Subcutaneous abdominal adipose tissue (tissue), 5 donors: ENCODE measurements at regions not wholly inside any gene's neighbourhood (a gene's known extent, or its start where the extent isn't known, plus 50 kb on each side); places are given as distances from the start of the nearest gene placed in this dataset.

Source experiments
- H3K27ac ChIP-seq: one replicate; pipeline ENCODE4 v1.7.0; 2013; ENCODE audit warnings: low read depth, mild to moderate bottlenecking, inconsistent platforms, low read length, moderate library complexity
- H3K27me3 ChIP-seq, 5 donors: one replicate each; pipeline ENCODE4 v1.7.0; 2013; ENCODE audit warnings: low read length in 5 of 5, inconsistent platforms in 1 of 5; ENCODE audit not compliant: control insufficient read depth in 5 of 5, insufficient read depth in 4 of 5
- H3K36me3 ChIP-seq, 5 donors: one replicate each; pipeline ENCODE4 v1.7.0; 2013; ENCODE audit warnings: low read length in 5 of 5; ENCODE audit not compliant: control insufficient read depth in 5 of 5, insufficient read depth in 5 of 5
- H3K4me1 ChIP-seq, 5 donors: one replicate each; pipeline ENCODE4 v1.7.0; 2013; ENCODE audit warnings: low read length in 5 of 5, mild to moderate bottlenecking in 3 of 5, moderate library complexity in 1 of 5; ENCODE audit not compliant: control insufficient read depth in 5 of 5, insufficient read depth in 5 of 5
- H3K4me3 ChIP-seq, 5 donors: one replicate each; pipeline ENCODE4 v1.7.0; 2013; ENCODE audit warnings: low read length in 5 of 5, low read depth in 1 of 5
- H3K9ac ChIP-seq, 5 donors: one replicate each; pipeline ENCODE4 v1.7.0; 2013; ENCODE audit warnings: low read length in 5 of 5, mild to moderate bottlenecking in 4 of 5, moderate library complexity in 3 of 5
- H3K9me3 ChIP-seq, 5 donors: one replicate each; pipeline ENCODE4 v1.7.0; 2013; ENCODE audit warnings: low read length in 5 of 5; ENCODE audit not compliant: control insufficient read depth in 5 of 5
- donor health status: healthy.
- donor health status: healthy.
- donor health status: healthy.
- donor health status: healthy.
- donor health status: healthy.

DNA sequence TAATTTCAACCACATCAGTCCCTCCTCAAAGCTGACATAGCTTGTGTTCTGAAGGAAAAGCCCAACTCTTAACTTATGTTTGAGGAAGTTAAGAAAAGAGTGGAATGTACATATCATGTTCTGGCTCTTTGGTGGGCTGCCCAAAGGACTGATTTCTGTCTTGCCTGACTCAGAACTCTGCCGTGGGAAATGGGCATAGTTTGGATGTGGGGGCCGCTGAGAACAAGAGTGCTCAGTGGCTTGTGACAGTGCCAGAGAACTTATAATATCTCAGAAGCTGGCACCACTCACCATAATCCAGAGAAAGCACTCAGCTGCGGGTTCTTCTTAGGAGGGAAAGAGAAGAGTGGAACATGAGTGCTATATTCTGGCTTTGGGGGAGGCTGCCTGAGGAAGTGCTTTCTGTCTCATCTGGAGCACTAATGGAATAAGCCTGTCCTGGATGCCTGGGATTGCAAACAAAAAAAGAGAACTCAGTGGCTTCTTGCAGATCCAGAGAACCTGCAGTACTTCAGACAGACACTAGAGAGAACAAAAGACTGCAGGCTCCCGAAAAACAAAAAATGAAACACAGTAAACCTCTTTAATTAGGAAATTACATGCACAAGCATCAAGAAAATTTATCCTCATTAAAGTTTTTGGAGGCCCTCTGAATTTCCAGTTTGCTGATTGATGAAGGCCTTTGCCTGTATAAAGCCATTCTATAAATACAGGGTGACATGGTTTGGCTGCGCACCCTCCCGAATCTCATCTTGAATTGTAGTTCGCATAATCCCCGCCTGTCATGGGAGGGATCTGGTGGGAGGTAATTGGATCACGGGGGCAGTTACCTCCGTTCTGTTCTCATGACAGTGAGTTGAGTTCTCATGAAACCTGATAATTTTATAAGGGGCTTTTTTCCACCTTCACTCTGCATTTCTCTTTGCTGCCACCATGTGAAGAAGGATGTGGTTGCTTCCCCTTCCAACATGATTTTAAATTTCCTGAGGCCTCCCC lies 207.0 kb downstream of the DMAC1 start:
- Histone ChIP-seq H3K27ac (no peak overlapping the region), H3K27me3 (no peaks in the 10 kb centered on the region)

DNA sequence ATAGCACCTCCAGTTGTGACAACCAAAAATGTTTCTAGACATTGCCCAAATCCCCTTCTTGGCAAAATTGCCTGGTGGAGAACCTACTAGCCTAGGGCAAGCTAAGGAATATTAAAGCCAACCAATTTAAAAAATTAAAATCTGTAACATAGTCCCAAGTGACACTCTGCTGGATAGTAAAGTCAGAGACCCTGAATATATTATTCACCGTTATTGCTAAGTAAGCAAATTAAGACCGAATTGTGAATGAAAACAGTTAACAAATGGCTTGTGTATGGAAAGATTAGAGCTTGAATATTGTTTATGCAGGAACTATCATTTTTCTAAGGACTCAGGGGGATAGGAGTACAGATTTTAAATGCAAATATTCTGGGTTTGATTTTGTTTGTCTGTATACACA lies 208.1 kb downstream of the DMAC1 start:
- Histone ChIP-seq H3K9me3 (peaks cover 0 to 5% (median 2%) of the 10 kb centered on the region in 5 donors), H3K27ac (no peak overlapping the region), H3K27me3 (no peaks in the 10 kb centered on the region), H3K9ac (no peak overlapping the region), H3K36me3 (no peaks in the 10 kb centered on the region), H3K4me3 (no peak overlapping the region), H3K4me1 (no peaks in the 10 kb centered on the region)

More for the DNA sequence above, 207.0 kb downstream of the DMAC1 start:
- H3K4me3 ChIP-seq: no peak overlapping the region
- no peaks in the 10 kb centered on the region for H3K36me3 ChIP-seq
- H3K4me1 ChIP-seq: no peaks in the 10 kb centered on the region
- H3K9ac ChIP-seq: no peak overlapping the region
- H3K9me3 ChIP-seq: peaks cover 0 to 5% (median 2%) of the 10 kb centered on the region in 5 donors

DNA sequence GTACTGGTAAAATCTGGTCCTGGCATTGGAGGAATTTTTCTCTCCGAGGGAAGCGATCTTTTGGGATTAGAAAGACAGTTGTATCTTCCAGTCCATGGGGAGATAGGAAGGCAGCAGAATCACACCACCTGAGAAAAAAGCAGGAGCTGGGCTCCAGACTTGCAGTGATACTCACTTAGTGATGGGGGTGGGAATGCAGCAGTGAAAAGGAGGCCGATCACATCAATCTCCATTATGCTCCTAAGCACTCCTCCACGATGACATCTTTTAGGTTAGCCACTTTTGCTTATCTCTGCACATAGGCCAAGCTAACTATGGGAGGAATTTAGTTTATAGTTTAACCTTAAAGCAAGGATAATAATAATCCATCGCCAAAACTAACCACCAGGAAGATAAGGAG lies 219.0 kb downstream of the DMAC1 start:
- Histone ChIP-seq H3K27ac (no peak overlapping the region), H3K27me3 (no peaks in the 10 kb centered on the region)

GRCh38 chr9:7579351-7579750 lies 220.2 kb downstream of the DMAC1 start:
- Histone ChIP-seq H3K27ac (no peak overlapping the region), H3K4me1 (no peaks in the 10 kb centered on the region), H3K27me3 (no peaks in the 10 kb centered on the region), H3K9ac (no peak overlapping the region), H3K4me3 (no peak overlapping the region), H3K36me3 (no peaks in the 10 kb centered on the region), H3K9me3 (no peaks in the 10 kb centered on the region)

More for the DNA sequence above, 219.0 kb downstream of the DMAC1 start:
- Histone ChIP-seq H3K4me3 (no peak overlapping the region), H3K36me3 (no peaks in the 10 kb centered on the region), H3K9ac (no peak overlapping the region), H3K9me3 (no peaks in the 10 kb centered on the region), H3K4me1 (no peaks in the 10 kb centered on the region)

- Histone ChIP-seq H3K36me3 (no peaks in the 10 kb centered on the region), H3K27me3 (no peaks in the 10 kb centered on the region), H3K9ac (no peak overlapping the region), H3K27ac (no peak overlapping the region), H3K4me1 (no peaks in the 10 kb centered on the region), H3K4me3 (no peak overlapping the region), H3K9me3 (no peaks in the 10 kb centered on the region)
Observed at GRCh38 chr9:7578951-7579350, 220.6 kb downstream of the DMAC1 start.

GRCh38 chr9:7570107-7570720 lies 229.4 kb downstream of the DMAC1 start:
- H3K4me3 ChIP-seq: no peak overlapping the region
- no peak overlapping the region for H3K27ac ChIP-seq
- H3K27me3 ChIP-seq: no peaks in the 10 kb centered on the region
- no peaks in the 10 kb centered on the region for H3K36me3 ChIP-seq
- H3K9me3 ChIP-seq: no peaks in the 10 kb centered on the region
- H3K9ac ChIP-seq: no peak overlapping the region
- no peaks in the 10 kb centered on the region for H3K4me1 ChIP-seq

DNA sequence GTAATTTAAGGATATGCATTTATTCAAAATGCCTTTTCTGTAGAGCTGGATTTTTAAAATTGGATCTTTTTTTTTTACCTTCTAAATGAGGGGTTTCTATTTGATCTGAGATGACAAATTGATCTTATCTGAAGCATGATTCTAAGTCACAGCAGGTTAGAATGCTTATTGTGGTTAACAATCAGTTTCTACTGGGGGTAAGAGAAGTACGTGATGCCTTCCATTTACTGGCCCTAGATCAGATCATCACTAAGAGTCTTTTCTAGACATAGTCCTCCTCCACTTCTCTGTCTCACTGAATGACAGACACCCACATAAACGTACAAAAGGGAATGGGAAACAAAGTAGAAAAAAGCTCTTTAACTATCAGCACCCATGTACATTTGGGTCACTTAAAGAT lies 231.9 kb downstream of the DMAC1 start:
- H3K9ac ChIP-seq: no peak overlapping the region
- H3K36me3 ChIP-seq: no peaks in the 10 kb centered on the region
- H3K4me3 ChIP-seq: no peak overlapping the region
- H3K9me3 ChIP-seq: no peaks in the 10 kb centered on the region
- H3K27me3 ChIP-seq: no peaks in the 10 kb centered on the region
- no peak overlapping the region for H3K27ac ChIP-seq
- no peaks in the 10 kb centered on the region for H3K4me1 ChIP-seq

DNA sequence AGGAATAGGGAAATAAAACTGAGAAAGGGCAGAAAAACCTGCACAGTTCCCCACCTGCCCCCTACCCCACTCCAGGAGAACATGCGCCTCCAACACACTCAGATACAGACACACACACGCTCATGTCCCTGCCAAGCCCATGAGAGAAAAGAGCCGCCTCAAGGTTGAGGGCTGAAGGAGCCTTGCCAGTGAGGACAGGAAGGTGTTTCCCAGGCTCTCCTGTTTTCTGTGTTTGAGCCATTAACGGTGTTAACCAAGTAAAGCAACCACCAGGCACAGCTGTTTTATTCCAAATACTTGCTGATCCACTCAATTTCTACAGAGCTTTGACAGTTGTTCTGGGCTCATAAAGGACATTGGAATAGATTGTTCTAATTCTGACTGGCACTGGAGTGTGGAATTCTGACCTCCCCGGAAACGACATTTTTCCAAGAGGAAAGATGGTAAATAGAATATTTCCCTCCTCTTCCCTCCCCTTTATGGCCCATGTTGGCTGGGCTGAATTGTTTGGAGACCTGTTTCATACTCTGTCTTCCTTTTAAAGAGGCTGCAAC lies 238.0 kb downstream of the DMAC1 start:
- Histone ChIP-seq H3K27ac (no peak overlapping the region), H3K4me1 (peaks cover 0 to 6% (median 0%) of the 10 kb centered on the region in 5 donors), H3K9ac (no peak overlapping the region), H3K4me3 (no peak overlapping the region), H3K36me3 (no peaks in the 10 kb centered on the region), H3K9me3 (no peaks in the 10 kb centered on the region), H3K27me3 (no peaks in the 10 kb centered on the region)

DNA sequence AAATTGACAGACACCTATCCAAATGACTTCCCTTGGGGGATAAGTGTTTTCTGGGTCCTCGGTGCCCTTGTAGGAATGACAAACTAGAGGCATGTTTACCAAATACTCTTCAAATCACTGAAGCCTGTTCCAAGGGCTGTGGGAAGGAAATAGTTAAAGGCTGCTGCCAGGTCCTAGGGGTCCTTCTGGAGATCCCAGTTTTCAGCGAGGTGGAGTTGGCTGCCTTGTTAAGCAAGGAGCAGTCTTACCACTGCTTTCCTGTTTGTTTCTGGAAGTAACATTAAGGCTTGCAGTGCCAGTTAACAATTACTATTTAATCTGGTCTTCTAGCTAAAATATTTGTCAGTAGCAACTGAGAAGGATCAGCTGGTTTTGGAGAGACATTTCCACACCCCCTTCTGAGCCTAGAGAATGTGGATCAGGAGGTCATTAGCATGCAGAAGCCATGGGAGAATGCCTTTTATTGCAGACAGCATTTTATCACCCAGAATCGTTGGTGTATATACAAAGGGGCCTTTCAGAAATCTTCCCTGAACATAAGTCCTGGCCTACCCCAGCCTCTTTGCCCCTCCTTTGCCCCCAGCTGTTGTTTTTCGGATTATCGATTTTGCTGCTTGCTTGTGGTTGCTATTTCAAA lies 238.8 kb downstream of the DMAC1 start:
- Histone ChIP-seq H3K27me3 (no peaks in the 10 kb centered on the region), H3K4me3 (no peak overlapping the region), H3K27ac (no peak overlapping the region), H3K36me3 (no peaks in the 10 kb centered on the region), H3K9me3 (no peaks in the 10 kb centered on the region), H3K9ac (no peak overlapping the region), H3K4me1 (peaks cover 0 to 7% (median 0%) of the 10 kb centered on the region in 5 donors)
